ENCODE measurements at regions not wholly inside any gene's neighbourhood (a gene's known extent, or its start where the extent isn't known, plus 50 kb on each side); places are given as distances from the start of the nearest gene placed in this dataset.

DNA sequence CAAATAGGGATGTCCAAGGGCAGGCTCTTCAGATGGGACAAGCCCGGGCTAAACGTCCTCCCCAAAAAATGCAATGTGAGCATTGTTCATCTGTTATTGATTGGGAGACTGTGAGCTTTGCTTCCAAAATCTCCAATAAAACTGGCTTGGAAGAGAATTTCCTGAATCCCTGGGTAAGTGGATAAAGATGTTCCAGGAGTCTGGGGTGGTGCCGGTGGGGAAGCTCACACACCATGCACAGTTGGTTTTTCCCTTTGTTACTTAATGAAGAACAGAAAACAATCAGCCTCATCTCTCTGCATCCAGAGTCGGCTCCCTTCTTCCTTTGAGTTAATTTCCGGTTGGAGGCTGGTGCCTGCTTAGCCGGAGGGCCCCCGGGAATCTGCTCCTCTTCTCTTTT, 72.1 kb upstream of the ZBTB40 start:
- Histone ChIP-seq H3K27ac (no peak overlapping the region), H3K4me2 (no peak overlapping the region), H3K9me3 (ENCODE audit: insufficient read depth, low read depth) (no peaks in the 10 kb centered on the region), H3K4me3 (no peak overlapping the region), H3K36me3 (ENCODE audit: low read depth) (no peaks in the 10 kb centered on the region), H3K4me1 (replicated peaks; ENCODE audit: insufficient read depth) (peaks cover 9% of the 10 kb centered on the region), H2AFZ (no peak overlapping the region), H3F3A (ENCODE audit: insufficient read depth, low read depth) (peaks cover 7% of the 10 kb centered on the region; the same call in 1 of the 2 replicates), H3K9me2 (ENCODE audit: insufficient read depth) (no peaks in the 10 kb centered on the region), H4K20me1 (ENCODE audit: insufficient read depth) (no peaks in the 10 kb centered on the region), H3K27me3 (ENCODE audit: insufficient read depth, low read depth) (no peaks in the 10 kb centered on the region), H3K79me2 (ENCODE audit: low read depth) (no peaks in the 10 kb centered on the region)
- ChIA-PET POLR2A (ENCODE audit: unreplicated experiment) (no interaction called here), CTCF (interaction anchor here (0.6 kb wide), 1 partner anchor 47 kb away, joined by 5 read pairs; no protein-coding TSS in a partner anchor)
- intact Hi-C loops (cut with micrococcal nuclease; ENCODE audit: unreplicated experiment): no loop called here
- TF ChIP-seq, protein P1, sequence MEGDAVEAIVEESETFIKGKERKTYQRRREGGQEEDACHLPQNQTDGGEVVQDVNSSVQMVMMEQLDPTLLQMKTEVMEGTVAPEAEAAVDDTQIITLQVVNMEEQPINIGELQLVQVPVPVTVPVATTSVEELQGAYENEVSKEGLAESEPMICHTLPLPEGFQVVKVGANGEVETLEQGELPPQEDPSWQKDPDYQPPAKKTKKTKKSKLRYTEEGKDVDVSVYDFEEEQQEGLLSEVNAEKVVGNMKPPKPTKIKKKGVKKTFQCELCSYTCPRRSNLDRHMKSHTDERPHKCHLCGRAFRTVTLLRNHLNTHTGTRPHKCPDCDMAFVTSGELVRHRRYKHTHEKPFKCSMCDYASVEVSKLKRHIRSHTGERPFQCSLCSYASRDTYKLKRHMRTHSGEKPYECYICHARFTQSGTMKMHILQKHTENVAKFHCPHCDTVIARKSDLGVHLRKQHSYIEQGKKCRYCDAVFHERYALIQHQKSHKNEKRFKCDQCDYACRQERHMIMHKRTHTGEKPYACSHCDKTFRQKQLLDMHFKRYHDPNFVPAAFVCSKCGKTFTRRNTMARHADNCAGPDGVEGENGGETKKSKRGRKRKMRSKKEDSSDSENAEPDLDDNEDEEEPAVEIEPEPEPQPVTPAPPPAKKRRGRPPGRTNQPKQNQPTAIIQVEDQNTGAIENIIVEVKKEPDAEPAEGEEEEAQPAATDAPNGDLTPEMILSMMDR (conservative IDR thresholded peaks at IDR 0.05): no peak
- TF ChIP-seq EZH2 (IDR thresholded peaks at IDR 0.05; ENCODE audit: low read depth): no peak
- DNase-seq: no peak
- no TSS peak for BruUV-seq (replicated peaks)

- Histone ChIP-seq H3K4me1 (replicated peaks; ENCODE audit: insufficient read depth) (peaks cover 9% of the 10 kb centered on the region), H3K79me2 (ENCODE audit: low read depth) (no peaks in the 10 kb centered on the region), H3K9me3 (ENCODE audit: insufficient read depth, low read depth) (no peaks in the 10 kb centered on the region), H3K27me3 (ENCODE audit: insufficient read depth, low read depth) (no peaks in the 10 kb centered on the region), H3K27ac (no peak overlapping the region), H3K9me2 (ENCODE audit: insufficient read depth) (no peaks in the 10 kb centered on the region), H3F3A (ENCODE audit: insufficient read depth, low read depth) (peaks cover 7% of the 10 kb centered on the region; the same call in 1 of the 2 replicates), H4K20me1 (ENCODE audit: insufficient read depth) (no peaks in the 10 kb centered on the region), H3K4me3 (no peak overlapping the region), H2AFZ (no peak overlapping the region), H3K4me2 (no peak overlapping the region), H3K36me3 (ENCODE audit: low read depth) (no peaks in the 10 kb centered on the region)
- BruUV-seq (replicated peaks): no TSS peak
- intact Hi-C loops (cut with micrococcal nuclease; ENCODE audit: unreplicated experiment): no loop called here
- TF ChIP-seq EZH2 (IDR thresholded peaks at IDR 0.05; ENCODE audit: low read depth): no peak
- TF ChIP-seq, protein P1 (conservative IDR thresholded peaks at IDR 0.05): 0 out of 2 replicates have a peak, but pooled peaks have one; percentile 22
- peak in 1 of 2 experiments; percentile 35 for DNase-seq
- POLR2A ChIA-PET (ENCODE audit: unreplicated experiment): interaction anchor here (0.6 kb wide), 1 partner anchor 24 kb away, joined by 4 read pairs; no protein-coding TSS in a partner anchor
- CTCF ChIA-PET: interaction anchor here (0.6 kb wide), 1 partner anchor 47 kb away, joined by 5 read pairs; no protein-coding TSS in a partner anchor
Measured at GRCh38 chr1:22380024-22380785, 71.4 kb upstream of the ZBTB40 start.

DNA sequence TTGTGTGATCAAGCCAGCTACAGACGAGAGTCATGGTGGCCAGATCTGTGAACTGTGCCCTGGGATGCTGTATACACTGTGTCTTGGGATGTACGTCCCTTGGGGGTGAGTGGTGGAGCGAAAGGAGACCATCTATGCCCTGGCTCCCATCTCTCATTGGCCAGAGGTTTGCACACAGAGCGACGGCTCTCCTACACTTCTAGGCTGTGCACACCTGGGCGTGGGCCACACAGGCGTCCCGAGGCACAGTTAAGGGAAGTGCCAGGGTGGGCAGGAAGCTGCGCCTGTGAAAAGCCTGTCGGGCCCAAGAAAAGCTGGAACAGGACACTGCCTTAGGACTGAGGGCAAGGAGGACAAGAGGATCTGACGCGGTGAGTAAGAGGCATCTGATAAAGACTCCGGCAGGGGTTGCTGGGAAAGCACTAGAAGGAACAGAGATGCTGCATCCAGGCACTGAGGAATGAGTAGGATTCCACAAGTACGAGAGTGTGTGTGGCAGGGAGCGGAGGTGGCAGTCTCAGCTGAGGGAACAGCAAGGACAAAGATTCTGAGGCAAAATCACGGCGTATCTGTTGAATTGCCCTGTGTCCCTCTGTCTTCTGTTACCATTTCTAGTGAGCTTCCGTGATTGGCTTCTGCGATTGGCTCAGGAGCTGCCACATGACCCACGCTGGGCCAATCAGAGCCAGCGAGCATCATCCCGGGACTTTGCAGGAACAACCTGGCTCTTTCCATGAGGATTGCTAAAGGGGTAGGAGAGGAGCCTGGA, 67.9 kb upstream of the ZBTB40 start:
- Histone ChIP-seq H3K9me2 (ENCODE audit: insufficient read depth) (no peaks in the 10 kb centered on the region), H3K9me3 (ENCODE audit: insufficient read depth, low read depth) (no peaks in the 10 kb centered on the region), H3K4me3 (no peak overlapping the region), H3K4me1 (replicated peaks; ENCODE audit: insufficient read depth) (peaks cover 9% of the 10 kb centered on the region), H3K27me3 (ENCODE audit: insufficient read depth, low read depth) (no peaks in the 10 kb centered on the region), H2AFZ (no peak overlapping the region), H3F3A (ENCODE audit: insufficient read depth, low read depth) (peaks cover 7% of the 10 kb centered on the region; the same call in 1 of the 2 replicates), H3K4me2 (no peak overlapping the region), H3K27ac (no peak overlapping the region), H3K79me2 (ENCODE audit: low read depth) (no peaks in the 10 kb centered on the region), H4K20me1 (ENCODE audit: insufficient read depth) (no peaks in the 10 kb centered on the region), H3K36me3 (ENCODE audit: low read depth) (no peaks in the 10 kb centered on the region)
- no peak for DNase-seq
- TF ChIP-seq, protein P1 (conservative IDR thresholded peaks at IDR 0.05): no peak
- TF ChIP-seq EZH2 (IDR thresholded peaks at IDR 0.05; ENCODE audit: low read depth): no peak
- intact Hi-C loops (cut with micrococcal nuclease; ENCODE audit: unreplicated experiment): no loop called here
- CTCF ChIA-PET: no interaction called here
- no TSS peak for BruUV-seq (replicated peaks)
- POLR2A ChIA-PET (ENCODE audit: unreplicated experiment): no interaction called here

Data from PC-9 (cell line).